Endothelial cell of umbilical vein (primary cell): ENCODE measurements at regions not wholly inside any gene's neighbourhood (a gene's known extent, or its start where the extent isn't known, plus 50 kb on each side); places are given as distances from the start of the nearest gene placed in this dataset.
"Not testable (repeated sequence)": the region's sequence is repeated elsewhere in the genome, so short reads cannot be mapped to it uniquely, and the experiment has no call there.

Experiments
- BruUV-seq: library from RNA; stranded (reverse); fragments of 400-500 nt; replicated peaks from 2 replicates; lab custom pipeline; 2021; lab: Mats Ljungman, UMichigan
- CTCF ChIA-PET: fragments of 300-600, 350-600 bp; sonication (Branson Sonifier 250); formaldehyde crosslinking; loops from one replicate; lab custom pipeline; 2021; ENCODE audit warnings: antibody characterized with exemption, inconsistent platforms; lab: Charles Lee
- POLR2A ChIA-PET: fragments of 300-600, 350-600 bp; sonication (Branson Sonifier 250); formaldehyde crosslinking; loops from one replicate; lab custom pipeline; 2021; ENCODE audit warnings: antibody characterized with exemption, inconsistent platforms; lab: Charles Lee
- DNase-seq: peaks from one replicate; pipeline ENCODE4 v3.0.0-alpha.2; 2011; ENCODE audit warnings: low read depth, low spot score
- FAIRE-seq: peaks from 2 replicates; lab custom pipeline; 2011; peaks lifted over from hg19 to GRCh38; lab: Jason Lieb, UNC
- H2AFZ ChIP-seq: 2 replicates; pipeline ENCODE4 v1.6.0; 2012; ENCODE audit warnings: low read depth, low read length, control low read depth, inconsistent platforms
- H3K27ac ChIP-seq: 2 replicates; pipeline ENCODE4 v1.5.1; 2011; ENCODE audit warnings: low read depth, mild to moderate bottlenecking, control low read depth, low read length, moderate library complexity; ENCODE audit not compliant: insufficient read depth
- H3K27me3 ChIP-seq, 2 experiments: 2 replicates each; pipeline versions ENCODE4 v1.6.0 to v1.6.1; 2011; ENCODE audit warnings: low read length in 2 of 2, mixed read lengths in 1 of 2; ENCODE audit not compliant: control insufficient read depth in 2 of 2, insufficient read depth in 2 of 2
- H3K36me3 ChIP-seq, 2 experiments: 2 replicates in 1 of 2; 3 replicates in 1 of 2; pipeline ENCODE4 v1.5.1; 2011; ENCODE audit warnings: low read length in 2 of 2, mild to moderate bottlenecking in 1 of 2, moderate library complexity in 1 of 2; ENCODE audit not compliant: control insufficient read depth in 2 of 2, insufficient read depth in 2 of 2; ENCODE audit errors: extremely low read depth in 1 of 2
- H3K4me1 ChIP-seq: 3 replicates; pipeline ENCODE4 v1.5.1; 2011; ENCODE audit warnings: mild to moderate bottlenecking, low read length; ENCODE audit not compliant: control insufficient read depth, insufficient read depth; ENCODE audit errors: extremely low read depth
- H3K4me2 ChIP-seq: 2 replicates; pipeline ENCODE4 v1.6.1; 2011; ENCODE audit warnings: low read length, control low read depth, mixed read lengths; ENCODE audit not compliant: insufficient read depth
- H3K4me3 ChIP-seq, 3 experiments: fragments of 200-600 bp in 1 of 3; sonication (generic), shearing (Covaris generic) in 1 of 3; replicated peaks in 1 of 3; 2 replicates each; pipeline ENCODE4 v1.5.1; 2011 to 2016; ENCODE audit warnings: control low read depth in 3 of 3, low read length in 3 of 3, mild to moderate bottlenecking in 2 of 3, inconsistent platforms in 1 of 3, low read depth in 1 of 3, moderate library complexity in 1 of 3; ENCODE audit not compliant: insufficient read depth in 1 of 3
- H3K79me2 ChIP-seq: 2 replicates; pipeline ENCODE4 v1.6.0; 2012; ENCODE audit warnings: low read length, inconsistent platforms; ENCODE audit not compliant: control insufficient read depth, insufficient read depth
- H3K9ac ChIP-seq: replicated peaks from 2 replicates; pipeline ENCODE3; 2011; ENCODE audit warnings: low read length, control low read depth; ENCODE audit not compliant: insufficient read depth; ENCODE audit errors: extremely low read depth
- H3K9me1 ChIP-seq: replicated peaks from 3 replicates; pipeline ENCODE4 v1.6.0; 2011; ENCODE audit warnings: mild to moderate bottlenecking, low read length; ENCODE audit not compliant: control insufficient read depth, insufficient read depth; ENCODE audit errors: extremely low read depth
- H3K9me3 ChIP-seq: replicated peaks from 2 replicates; pipeline ENCODE4 v1.5.1; 2012; ENCODE audit warnings: low read length, inconsistent platforms; ENCODE audit not compliant: control insufficient read depth, insufficient read depth
- H4K20me1 ChIP-seq: replicated peaks from 2 replicates; pipeline ENCODE3; 2011; ENCODE audit warnings: mild to moderate bottlenecking, low read length; ENCODE audit not compliant: control insufficient read depth, insufficient read depth; ENCODE audit errors: extremely low read depth
- EZH2 ChIP-seq: IDR thresholded peaks from 2 replicates; pipeline ENCODE4 v1.6.1; 2012; ENCODE audit warnings: borderline replicate concordance, low read depth, mild to moderate bottlenecking, moderate library complexity, low read length, inconsistent platforms; ENCODE audit not compliant: severe bottlenecking
- FOS ChIP-seq: IDR thresholded peaks from 2 replicates; pipeline ENCODE4 v1.6.1; 2011; ENCODE audit warnings: mild to moderate bottlenecking, low read length, moderate library complexity, borderline replicate concordance; ENCODE audit not compliant: insufficient read depth
- GATA2 ChIP-seq: IDR thresholded peaks from 2 replicates; pipeline ENCODE4 v1.7.0; 2011; ENCODE audit warnings: low read depth, mild to moderate bottlenecking, moderate library complexity, mixed read lengths, low read length; ENCODE audit not compliant: insufficient read length, insufficient read depth
- JUN ChIP-seq: IDR thresholded peaks from 2 replicates; pipeline ENCODE4 v1.6.1; 2011; ENCODE audit warnings: borderline replicate concordance, low read depth; ENCODE audit not compliant: insufficient read length, insufficient read depth
- MYC ChIP-seq: IDR thresholded peaks from one replicate; pipeline ENCODE4 v1.6.1; 2011; ENCODE audit warnings: mild to moderate bottlenecking, low read depth, low read length
- POLR2A ChIP-seq: IDR thresholded peaks from 2 replicates; pipeline ENCODE4 v1.6.1; 2012; ENCODE audit warnings: low read depth, mild to moderate bottlenecking, control low read depth, low read length
- POLR2AphosphoS5 ChIP-seq: IDR thresholded peaks from 2 replicates; pipeline ENCODE4 v1.6.1; 2012; ENCODE audit warnings: low read depth, mild to moderate bottlenecking, control low read depth, low read length, moderate library complexity; ENCODE audit not compliant: insufficient read depth
- dilution Hi-C: fragments of 300-500 bp; cut with MboI; formaldehyde crosslinking; loops from one replicate; pipeline ENCODE4 v1.15.0; 2019; ENCODE audit warnings: low sequenced_read_pairs; ENCODE audit not compliant: extremely low pct_ligation_motif_present
- intact Hi-C: fragments of 100-400 bp; cut with micrococcal nuclease; formaldehyde crosslinking; loops from one replicate; pipeline ENCODE4 v1.10.0; 2022
- TF ChIP-seq, protein P1 (sequence below): IDR thresholded peaks from 2 replicates; pipeline ENCODE4 v1.6.1; 2011; ENCODE audit not compliant: insufficient read depth, insufficient read length
- TF ChIP-seq, protein P2 (sequence below), 2 donors: IDR thresholded peaks; 1 replicate in 1 of 2; 2 replicates in 1 of 2; pipeline ENCODE4 v1.5.1; 2011; ENCODE audit warnings: low read length in 2 of 2, mild to moderate bottlenecking in 2 of 2, moderate library complexity in 2 of 2, control low read depth in 1 of 2, inconsistent platforms in 1 of 2, low read depth in 1 of 2; ENCODE audit not compliant: insufficient read depth in 1 of 2; ENCODE audit errors: extremely low read depth in 1 of 2

DNA sequence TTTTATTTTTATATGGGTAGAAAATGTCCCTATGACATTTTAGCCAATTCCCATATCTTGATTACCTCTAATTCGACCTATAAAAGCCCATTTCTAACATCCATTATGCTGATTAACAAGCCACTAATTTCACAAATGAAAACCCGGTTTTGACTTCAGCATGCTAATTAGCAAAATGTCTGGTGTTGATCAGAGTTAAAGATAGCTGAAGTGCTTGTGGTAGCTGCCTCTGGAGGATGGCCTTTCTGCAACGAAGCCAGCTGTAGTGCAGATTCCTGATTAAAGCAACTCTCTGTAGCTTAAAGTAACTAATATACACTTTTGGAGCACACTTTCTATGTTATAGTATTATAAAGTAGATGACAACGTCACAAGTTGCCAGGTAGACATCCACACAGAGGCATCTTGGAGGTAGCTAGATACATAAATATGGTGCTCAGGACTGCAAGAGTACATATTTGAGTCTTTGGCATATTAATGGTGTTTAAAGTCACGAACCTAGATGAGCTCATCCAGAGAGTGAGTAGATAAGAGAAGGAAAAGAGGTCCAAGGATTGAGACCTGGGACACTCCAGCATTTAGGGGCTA is 239.5 kb downstream of the BRINP2 start:
- H3K9me3 ChIP-seq, result no peaks in the 10 kb centered on the region
- ChIA-PET CTCF (no interaction called here), POLR2A (no interaction called here)
- DNase-seq, result no peak
- no peak for FAIRE-seq
- no TSS peak for BruUV-seq
- no peak overlapping the region for H2AFZ ChIP-seq
- intact Hi-C loops, result no loop called here
- H3K79me2 ChIP-seq, result no peaks in the 10 kb centered on the region
- TF ChIP-seq FOS (no peak), POLR2AphosphoS5 (no peak), JUN (no peak), GATA2 (no peak), POLR2A (no peak), EZH2 (no peak), MYC (no peak)
- TF ChIP-seq, protein P1, sequence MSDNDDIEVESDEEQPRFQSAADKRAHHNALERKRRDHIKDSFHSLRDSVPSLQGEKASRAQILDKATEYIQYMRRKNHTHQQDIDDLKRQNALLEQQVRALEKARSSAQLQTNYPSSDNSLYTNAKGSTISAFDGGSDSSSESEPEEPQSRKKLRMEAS, result no peak
- TF ChIP-seq, protein P2, sequence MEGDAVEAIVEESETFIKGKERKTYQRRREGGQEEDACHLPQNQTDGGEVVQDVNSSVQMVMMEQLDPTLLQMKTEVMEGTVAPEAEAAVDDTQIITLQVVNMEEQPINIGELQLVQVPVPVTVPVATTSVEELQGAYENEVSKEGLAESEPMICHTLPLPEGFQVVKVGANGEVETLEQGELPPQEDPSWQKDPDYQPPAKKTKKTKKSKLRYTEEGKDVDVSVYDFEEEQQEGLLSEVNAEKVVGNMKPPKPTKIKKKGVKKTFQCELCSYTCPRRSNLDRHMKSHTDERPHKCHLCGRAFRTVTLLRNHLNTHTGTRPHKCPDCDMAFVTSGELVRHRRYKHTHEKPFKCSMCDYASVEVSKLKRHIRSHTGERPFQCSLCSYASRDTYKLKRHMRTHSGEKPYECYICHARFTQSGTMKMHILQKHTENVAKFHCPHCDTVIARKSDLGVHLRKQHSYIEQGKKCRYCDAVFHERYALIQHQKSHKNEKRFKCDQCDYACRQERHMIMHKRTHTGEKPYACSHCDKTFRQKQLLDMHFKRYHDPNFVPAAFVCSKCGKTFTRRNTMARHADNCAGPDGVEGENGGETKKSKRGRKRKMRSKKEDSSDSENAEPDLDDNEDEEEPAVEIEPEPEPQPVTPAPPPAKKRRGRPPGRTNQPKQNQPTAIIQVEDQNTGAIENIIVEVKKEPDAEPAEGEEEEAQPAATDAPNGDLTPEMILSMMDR (IDR thresholded peaks at IDR 0.05; ENCODE audit: extremely low read depth in 1 of 2, insufficient read depth in 1 of 2, low read depth in 1 of 2, low read length in 2 of 2), result no peak
- no peak overlapping the region for H3K4me2 ChIP-seq
- H3K4me3 ChIP-seq, result no peak overlapping the region
- no peaks in the 10 kb centered on the region for H3K27me3 ChIP-seq
- H3K36me3 ChIP-seq, result no peaks in the 10 kb centered on the region
- no peaks in the 10 kb centered on the region for H3K9me1 ChIP-seq
- H3K27ac ChIP-seq, result no peak overlapping the region
- H4K20me1 ChIP-seq, result no peaks in the 10 kb centered on the region
- dilution Hi-C loops, result no loop called here
- no peaks in the 10 kb centered on the region for H3K4me1 ChIP-seq
- H3K9ac ChIP-seq, result no peak overlapping the region

DNA sequence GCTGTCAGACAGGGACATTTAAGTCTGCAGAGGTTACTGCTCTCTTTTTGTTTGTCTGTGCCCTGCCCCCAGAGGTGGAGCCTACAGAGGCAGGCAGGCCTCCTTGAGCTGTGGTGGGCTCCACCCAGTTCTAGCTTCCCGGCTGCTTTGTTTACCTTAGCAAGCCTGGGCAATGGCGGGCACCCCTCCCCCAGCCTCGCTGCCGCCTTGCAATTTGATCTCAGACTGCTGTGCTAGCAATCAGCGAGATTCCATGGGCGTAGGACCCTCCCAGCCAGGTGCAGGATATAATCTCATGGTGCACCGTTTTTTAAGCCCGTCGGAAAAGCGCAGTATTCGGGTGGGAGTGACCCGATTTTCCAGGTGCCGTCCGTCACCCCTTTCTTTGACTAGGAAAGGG is 235.6 kb downstream of the BRINP2 start:
- DNase-seq, H4K20me1 ChIP-seq, POLR2A ChIA-PET, H3K9ac ChIP-seq, H3K9me1 ChIP-seq, FAIRE-seq, H3K9me3 ChIP-seq, dilution Hi-C loops, BruUV-seq, intact Hi-C loops, H3K79me2 ChIP-seq, H3K27ac ChIP-seq, H3K27me3 ChIP-seq, H2AFZ ChIP-seq, H3K4me3 ChIP-seq, H3K36me3 ChIP-seq, CTCF ChIA-PET, H3K4me2 ChIP-seq, H3K4me1 ChIP-seq: not testable (repeated sequence)
